Central memory CD8-positive, alpha-beta T cell (primary cell): ENCODE measurements at regions not wholly inside any gene's neighbourhood (a gene's known extent, or its start where the extent isn't known, plus 50 kb on each side); places are given as distances from the start of the nearest gene placed in this dataset.

Experiments used
- ATAC-seq: fragments of 150-1000 bp; cut with Tn5 transposase; replicated peaks from 2 replicates; pipeline ENCODE4 v1.10.0; 2022; ENCODE audit warnings: mild to moderate bottlenecking, moderate FRiP score, moderate number of reproducible peaks; ENCODE audit not compliant: poor library complexity, severe bottlenecking; ENCODE audit errors: extremely low read depth
- DNase-seq, 2 donors: peaks; one replicate each; pipeline ENCODE4 v3.0.0; 2021; ENCODE audit warnings: low spot score in 2 of 2
- H3K27ac Mint-ChIP-seq: one replicate; pipeline ENCODE4 v1.8.0; 2022; ENCODE audit warnings: low read depth, mild to moderate bottlenecking, moderate library complexity, mixed read lengths
- H3K27me3 Mint-ChIP-seq: one replicate; pipeline ENCODE4 v1.8.0; 2022; ENCODE audit warnings: mixed read lengths
- H3K36me3 Mint-ChIP-seq: one replicate; pipeline ENCODE4 v1.8.0; 2022; ENCODE audit warnings: mild to moderate bottlenecking, moderate library complexity, mixed read lengths; ENCODE audit not compliant: insufficient read depth
- H3K4me1 Mint-ChIP-seq: one replicate; pipeline ENCODE4 v1.8.0; 2022; ENCODE audit warnings: mixed read lengths
- H3K4me3 Mint-ChIP-seq: one replicate; pipeline ENCODE4 v1.8.0; 2022; ENCODE audit warnings: mild to moderate bottlenecking, moderate library complexity, mixed read lengths
- H3K9me3 Mint-ChIP-seq: one replicate; pipeline ENCODE4 v1.8.0; 2022; ENCODE audit warnings: mixed read lengths

DNA sequence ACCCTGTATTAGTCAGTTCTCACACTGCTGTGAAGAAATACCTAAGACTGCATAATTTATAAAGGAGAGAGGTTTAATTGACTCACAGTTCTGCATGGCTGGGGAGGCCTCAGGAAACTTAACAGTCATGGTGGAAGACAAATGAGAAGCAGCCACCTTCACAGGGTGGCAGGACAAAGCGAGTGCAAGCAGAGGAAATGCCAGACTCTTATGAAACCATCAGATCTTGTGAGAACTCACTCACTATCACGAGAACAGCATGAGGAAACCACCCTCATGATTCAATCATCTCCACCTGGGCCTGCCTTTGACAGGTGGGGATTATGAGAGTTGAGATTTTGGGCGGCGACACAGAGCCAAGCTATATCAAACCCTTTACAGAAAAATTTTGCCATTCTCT is 722.4 kb downstream of the RAB28 start:
- no peak for ATAC-seq
- H3K27me3 Mint-ChIP-seq = no peaks in the 10 kb centered on the region
- H3K4me1 Mint-ChIP-seq = no peaks in the 10 kb centered on the region
- H3K4me3 Mint-ChIP-seq = no peak overlapping the region
- H3K27ac Mint-ChIP-seq = no peak overlapping the region
- no peaks in the 10 kb centered on the region for H3K9me3 Mint-ChIP-seq
- no peak for DNase-seq
- H3K36me3 Mint-ChIP-seq = no peaks in the 10 kb centered on the region

DNA sequence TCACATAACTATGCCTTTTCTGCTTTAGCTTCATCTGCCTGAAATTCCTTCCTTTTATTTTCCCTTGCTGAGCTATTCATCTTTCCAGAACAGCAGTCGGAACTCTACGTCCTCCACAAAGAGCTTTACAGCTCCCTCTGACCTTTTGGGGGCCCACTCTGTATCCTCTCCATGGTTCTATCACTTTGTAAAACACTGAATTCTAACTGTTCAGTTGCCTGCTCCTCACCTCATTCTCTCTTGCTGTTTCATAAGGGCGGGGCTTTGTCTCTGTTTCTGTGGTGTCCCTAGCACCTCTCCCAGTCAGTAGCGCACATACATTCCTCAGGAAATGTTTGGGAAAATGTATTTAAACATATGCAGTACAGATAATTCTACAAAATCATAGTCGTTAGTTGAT is 737.0 kb downstream of the RAB28 start:
- H3K36me3 Mint-ChIP-seq = peaks cover 2% of the 10 kb centered on the region
- H3K27me3 Mint-ChIP-seq = no peaks in the 10 kb centered on the region
- DNase-seq = no peak
- no peak for ATAC-seq
- H3K27ac Mint-ChIP-seq = no peak overlapping the region
- no peaks in the 10 kb centered on the region for H3K4me1 Mint-ChIP-seq
- no peak overlapping the region for H3K4me3 Mint-ChIP-seq
- H3K9me3 Mint-ChIP-seq = peaks cover 5% of the 10 kb centered on the region

DNA sequence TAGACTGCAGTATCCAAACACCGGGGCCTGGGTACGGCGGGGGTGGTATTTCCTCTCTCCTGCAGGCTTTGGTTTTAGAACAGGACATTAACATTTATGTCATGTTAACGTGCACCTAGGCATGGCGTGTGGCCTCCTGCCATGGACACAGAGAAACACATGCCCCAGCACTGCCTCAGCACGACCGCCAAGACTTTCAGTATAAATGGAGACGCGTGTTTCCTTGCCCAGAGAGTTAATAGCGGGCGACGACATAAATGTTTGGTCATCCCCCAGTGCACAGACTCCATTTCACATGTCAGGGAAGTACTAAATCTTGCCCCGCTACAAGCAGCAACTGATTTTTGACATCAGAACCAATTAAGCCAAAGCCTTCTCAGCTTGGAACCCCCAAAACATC is 737.9 kb downstream of the RAB28 start:
- no peak overlapping the region for H3K4me3 Mint-ChIP-seq
- ATAC-seq (no peak), DNase-seq (no peak)
- no peaks in the 10 kb centered on the region for H3K27me3 Mint-ChIP-seq
- no peak overlapping the region for H3K27ac Mint-ChIP-seq
- H3K9me3 Mint-ChIP-seq = peaks cover 10% of the 10 kb centered on the region
- H3K4me1 Mint-ChIP-seq = no peaks in the 10 kb centered on the region
- peaks cover 2% of the 10 kb centered on the region for H3K36me3 Mint-ChIP-seq

DNA sequence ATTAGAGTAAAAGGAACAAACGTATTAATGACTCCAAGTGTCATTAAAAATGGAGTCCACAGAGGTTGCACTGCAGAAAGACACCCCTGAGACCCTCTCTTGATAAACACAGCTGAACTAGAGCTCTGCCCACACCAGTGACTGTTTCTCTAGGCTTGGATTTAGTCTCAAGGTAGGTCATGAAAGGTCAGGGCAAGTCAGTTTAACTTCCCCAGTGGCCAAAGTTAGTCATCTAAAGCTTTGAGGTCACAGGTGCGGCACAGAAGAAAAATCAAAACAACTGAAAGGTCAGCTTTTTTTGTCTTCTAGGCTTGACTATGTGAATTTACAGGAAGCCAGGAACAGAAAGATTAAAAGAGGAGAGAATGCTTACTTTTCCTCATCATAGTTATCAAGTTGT is 749.6 kb downstream of the RAB28 start:
- no peak for DNase-seq
- Mint-ChIP-seq H3K27me3 (no peaks in the 10 kb centered on the region), H3K4me3 (no peak overlapping the region), H3K36me3 (no peaks in the 10 kb centered on the region), H3K9me3 (no peaks in the 10 kb centered on the region), H3K27ac (no peak overlapping the region), H3K4me1 (no peaks in the 10 kb centered on the region)
- ATAC-seq = no peak

DNA sequence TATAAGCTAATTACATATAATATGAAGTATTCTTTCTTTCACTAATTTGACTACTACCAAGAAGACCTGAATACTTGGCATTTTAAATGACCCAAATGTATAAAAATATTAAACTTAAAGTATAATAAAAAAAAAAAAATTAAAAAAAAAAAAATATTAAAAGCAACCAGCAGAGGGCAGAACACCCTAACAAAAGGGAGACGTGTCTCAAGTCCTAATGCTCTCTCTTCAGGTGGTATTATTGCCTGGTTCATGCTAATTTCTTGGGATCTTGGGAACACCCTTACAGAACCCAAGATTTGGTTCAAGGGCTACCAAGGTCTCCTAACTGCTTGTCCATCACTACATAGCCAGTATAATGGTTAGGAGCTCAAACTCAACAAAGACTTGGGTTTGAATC is 754.8 kb downstream of the RAB28 start:
- DNase-seq = no peak
- no peaks in the 10 kb centered on the region for H3K36me3 Mint-ChIP-seq

DNA sequence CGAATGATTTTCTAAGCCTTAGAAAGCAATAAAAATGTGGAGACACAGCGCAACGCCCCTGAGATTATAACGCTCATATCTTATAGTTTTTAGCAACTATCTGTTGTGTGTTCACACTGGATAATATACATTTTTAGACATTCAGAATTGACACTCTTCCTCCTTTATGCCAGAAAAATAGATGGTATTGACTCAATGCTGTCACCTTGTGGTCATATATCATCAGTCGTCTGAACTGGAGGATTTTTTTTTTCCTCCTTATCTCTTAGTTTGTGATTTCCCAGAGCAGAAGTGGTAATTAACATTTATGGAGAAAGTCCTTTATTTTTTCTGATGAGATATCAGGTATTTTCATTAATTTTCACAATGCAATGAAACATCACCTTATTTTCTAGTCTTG is 759.6 kb downstream of the RAB28 start:
- Mint-ChIP-seq H3K36me3 (no peaks in the 10 kb centered on the region), H3K4me3 (no peak overlapping the region), H3K27ac (no peak overlapping the region), H3K9me3 (no peaks in the 10 kb centered on the region), H3K27me3 (peaks cover 15% of the 10 kb centered on the region), H3K4me1 (no peaks in the 10 kb centered on the region)
- no peak for ATAC-seq
- DNase-seq = no peak

More for the DNA sequence above, 754.8 kb downstream of the RAB28 start:
- Mint-ChIP-seq H3K9me3 (no peaks in the 10 kb centered on the region), H3K4me3 (no peak overlapping the region), H3K27ac (no peak overlapping the region), H3K4me1 (no peaks in the 10 kb centered on the region), H3K27me3 (peaks cover 15% of the 10 kb centered on the region)
- ATAC-seq = no peak

DNA sequence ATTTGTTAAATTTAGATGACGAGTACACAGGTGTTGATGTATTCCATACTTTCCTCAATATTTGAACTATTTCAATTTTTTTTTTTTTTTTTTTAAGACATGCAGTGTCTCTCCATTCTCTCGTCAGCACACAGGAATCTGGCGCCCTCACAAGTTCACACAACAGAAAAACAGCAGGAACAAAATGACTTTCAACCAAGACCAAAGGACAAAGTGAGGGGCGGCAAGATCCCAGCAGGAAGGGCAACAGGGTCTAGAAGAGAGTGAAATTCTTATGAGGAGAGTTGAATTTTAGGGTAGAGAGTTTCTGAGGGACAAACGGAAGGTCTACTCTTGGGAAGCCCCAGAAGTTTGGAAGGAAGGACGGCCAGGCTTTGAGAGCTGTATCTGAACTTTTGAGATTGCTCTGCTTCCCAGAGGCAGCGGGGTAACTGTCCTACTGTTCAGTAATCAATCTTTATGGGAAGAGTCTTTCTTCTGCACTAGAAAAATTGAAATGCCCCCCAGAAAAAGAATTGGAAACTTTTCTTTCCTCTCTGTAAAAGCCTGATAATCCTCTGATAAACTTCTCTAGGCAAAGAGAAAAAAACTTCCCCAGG is 760.2 kb downstream of the RAB28 start:
- H3K36me3 Mint-ChIP-seq = no peaks in the 10 kb centered on the region
- no peaks in the 10 kb centered on the region for H3K4me1 Mint-ChIP-seq
- no peak overlapping the region for H3K27ac Mint-ChIP-seq
- H3K27me3 Mint-ChIP-seq = peaks cover 15% of the 10 kb centered on the region
- no peaks in the 10 kb centered on the region for H3K9me3 Mint-ChIP-seq
- DNase-seq = no peak
- no peak for ATAC-seq
- no peak overlapping the region for H3K4me3 Mint-ChIP-seq

DNA sequence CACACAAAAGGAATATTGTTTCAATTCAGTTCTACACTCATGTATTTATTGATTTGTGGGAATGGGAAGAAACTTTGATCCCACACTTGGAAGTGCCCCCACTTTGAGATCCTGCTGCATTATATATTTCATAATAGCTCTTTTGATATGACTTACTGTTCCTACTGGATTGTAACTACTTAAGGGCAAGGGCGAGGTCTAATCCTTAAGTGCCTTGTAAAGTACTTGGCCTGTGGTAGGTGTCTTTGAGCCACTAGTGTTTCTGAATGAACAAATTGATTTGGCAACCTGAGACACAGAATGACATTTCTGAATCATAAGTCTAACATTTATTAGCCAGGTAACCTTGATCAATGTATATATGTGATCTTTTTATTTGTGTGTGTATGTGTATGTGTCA is 767.2 kb downstream of the RAB28 start:
- no peaks in the 10 kb centered on the region for H3K27me3 Mint-ChIP-seq
- ATAC-seq = no peak
- H3K27ac Mint-ChIP-seq = no peak overlapping the region

DNA sequence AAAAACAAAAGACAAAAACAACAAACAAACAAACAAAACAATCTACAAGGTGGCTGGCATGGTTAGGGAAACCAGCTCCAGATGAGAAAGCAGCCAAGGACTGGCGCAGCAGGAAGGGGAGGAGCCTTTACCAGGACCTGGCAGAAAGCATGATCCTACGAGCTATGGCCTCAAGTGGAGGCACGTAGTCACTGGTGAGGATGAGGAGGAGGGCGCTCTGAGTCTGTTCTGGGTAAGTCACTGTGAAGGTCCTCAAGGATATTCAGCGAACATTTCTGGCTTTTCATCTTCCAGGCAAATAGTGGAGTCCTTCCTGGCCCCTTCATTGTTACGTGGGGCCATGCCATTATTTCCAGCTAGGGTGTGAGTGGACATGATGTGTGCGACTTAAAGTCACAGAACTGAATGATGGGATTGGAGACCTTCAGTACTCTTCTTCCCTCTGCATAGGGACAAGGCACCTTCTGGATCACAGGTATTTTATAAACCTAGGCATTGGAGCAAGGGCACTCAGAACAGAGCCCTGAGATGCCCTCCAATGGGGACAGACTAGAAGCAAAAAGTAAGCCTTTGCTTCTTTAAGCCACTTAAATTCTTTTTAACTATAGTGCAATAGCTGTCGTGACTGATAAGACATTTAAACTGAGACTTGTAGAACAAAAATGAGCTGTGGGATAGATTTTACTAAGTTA is 771.3 kb downstream of the RAB28 start:
- Mint-ChIP-seq H3K4me3 (no peak overlapping the region), H3K27me3 (no peaks in the 10 kb centered on the region), H3K36me3 (no peaks in the 10 kb centered on the region), H3K4me1 (no peaks in the 10 kb centered on the region), H3K27ac (no peak overlapping the region), H3K9me3 (peaks cover 6% of the 10 kb centered on the region)
- DNase-seq (no peak), ATAC-seq (no peak)

More for the DNA sequence above, 767.2 kb downstream of the RAB28 start:
- no peaks in the 10 kb centered on the region for H3K4me1 Mint-ChIP-seq
- DNase-seq = no peak
- H3K9me3 Mint-ChIP-seq = peaks cover 3% of the 10 kb centered on the region
- H3K36me3 Mint-ChIP-seq = no peaks in the 10 kb centered on the region
- H3K4me3 Mint-ChIP-seq = no peak overlapping the region

DNA sequence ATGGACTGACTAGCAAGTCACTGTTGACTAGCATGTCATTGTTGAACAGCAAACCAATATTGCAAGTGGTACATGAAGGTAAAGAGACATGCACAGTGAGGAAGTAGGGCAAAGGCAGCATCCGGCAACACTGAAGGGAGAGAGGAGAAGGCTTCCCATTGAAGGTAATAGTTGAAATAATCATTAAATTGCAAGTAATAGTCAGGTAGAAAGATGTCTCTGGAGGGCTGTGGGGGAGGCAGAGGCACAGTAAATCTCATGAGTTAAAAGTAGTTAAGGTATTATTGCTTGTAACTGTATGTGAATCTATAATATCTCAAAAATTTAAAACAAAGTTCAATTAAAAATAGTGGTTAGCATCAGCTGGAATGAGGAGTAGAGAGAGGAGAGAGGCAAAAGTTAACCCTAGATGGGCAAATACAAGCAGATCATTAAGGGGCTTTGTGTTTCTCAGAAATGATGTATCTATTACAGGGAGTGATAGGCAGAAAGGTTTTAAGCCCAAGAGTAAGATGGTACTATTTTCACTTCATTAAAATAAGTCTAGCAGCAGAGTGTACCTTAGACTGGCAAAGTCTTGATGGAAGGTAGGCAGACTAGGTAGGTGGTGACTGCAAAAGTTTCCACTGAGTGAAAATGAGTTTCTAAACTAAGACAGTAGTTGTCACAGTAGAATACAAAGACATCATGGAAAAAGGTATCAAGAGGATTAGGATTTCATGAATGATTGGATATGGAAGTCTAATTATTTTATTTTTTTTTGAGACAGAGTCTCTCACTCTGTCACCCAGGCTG is 776.6 kb downstream of the RAB28 start:
- no peak for DNase-seq
- no peak overlapping the region for H3K4me3 Mint-ChIP-seq

DNA sequence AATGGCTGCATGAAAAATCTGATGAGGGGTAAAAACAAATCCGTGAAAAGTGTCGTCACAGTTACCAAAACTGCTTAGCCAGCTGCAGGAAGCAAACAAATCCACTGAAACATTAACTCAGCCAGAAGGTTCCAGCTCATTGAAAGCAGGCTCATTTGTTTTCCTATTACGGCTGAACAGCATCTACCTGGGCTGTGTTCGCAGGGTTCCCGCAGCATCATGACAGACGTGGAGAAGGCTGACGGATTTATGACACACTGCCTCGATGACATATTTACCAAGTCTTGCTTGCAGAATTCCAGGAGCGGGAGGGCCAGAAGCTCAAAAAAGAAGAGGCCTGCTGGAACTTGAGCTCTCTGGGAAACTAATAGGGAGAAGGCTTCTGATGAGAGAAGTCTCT is 781.1 kb downstream of the RAB28 start:
- H3K4me1 Mint-ChIP-seq = no peaks in the 10 kb centered on the region
- DNase-seq (no peak), ATAC-seq (no peak)
- H3K27ac Mint-ChIP-seq = no peak overlapping the region
- no peaks in the 10 kb centered on the region for H3K27me3 Mint-ChIP-seq
- H3K9me3 Mint-ChIP-seq = peaks cover 6% of the 10 kb centered on the region
- H3K4me3 Mint-ChIP-seq = no peak overlapping the region
- H3K36me3 Mint-ChIP-seq = no peaks in the 10 kb centered on the region

More for the DNA sequence above, 776.6 kb downstream of the RAB28 start:
- no peaks in the 10 kb centered on the region for H3K4me1 Mint-ChIP-seq
- H3K27me3 Mint-ChIP-seq = no peaks in the 10 kb centered on the region
- no peak overlapping the region for H3K27ac Mint-ChIP-seq
- ATAC-seq = no peak
- peaks cover 12% of the 10 kb centered on the region for H3K9me3 Mint-ChIP-seq
- no peaks in the 10 kb centered on the region for H3K36me3 Mint-ChIP-seq

DNA sequence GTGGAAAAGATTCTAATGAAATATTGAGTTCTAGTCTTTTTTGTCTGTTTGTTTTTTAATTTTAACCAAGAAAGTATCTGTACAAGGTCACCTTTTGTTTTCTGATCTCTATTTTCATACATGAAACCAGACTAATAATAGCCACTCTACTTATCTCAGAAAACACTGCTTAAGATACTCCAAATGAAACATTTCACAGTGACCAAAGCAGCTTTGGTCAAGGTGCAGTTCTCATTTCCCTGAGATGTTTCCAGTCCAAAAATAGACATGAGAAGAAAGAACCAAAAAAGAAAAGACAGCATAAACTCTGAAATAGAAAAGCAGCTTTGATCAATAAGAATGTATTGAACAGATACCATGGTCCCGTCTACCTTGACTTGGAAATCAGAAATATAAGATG is 782.8 kb downstream of the RAB28 start:
- Mint-ChIP-seq H3K27me3 (no peaks in the 10 kb centered on the region), H3K36me3 (no peaks in the 10 kb centered on the region), H3K9me3 (no peaks in the 10 kb centered on the region), H3K27ac (no peak overlapping the region), H3K4me1 (no peaks in the 10 kb centered on the region), H3K4me3 (no peak overlapping the region)
- DNase-seq (no peak), ATAC-seq (no peak)

DNA sequence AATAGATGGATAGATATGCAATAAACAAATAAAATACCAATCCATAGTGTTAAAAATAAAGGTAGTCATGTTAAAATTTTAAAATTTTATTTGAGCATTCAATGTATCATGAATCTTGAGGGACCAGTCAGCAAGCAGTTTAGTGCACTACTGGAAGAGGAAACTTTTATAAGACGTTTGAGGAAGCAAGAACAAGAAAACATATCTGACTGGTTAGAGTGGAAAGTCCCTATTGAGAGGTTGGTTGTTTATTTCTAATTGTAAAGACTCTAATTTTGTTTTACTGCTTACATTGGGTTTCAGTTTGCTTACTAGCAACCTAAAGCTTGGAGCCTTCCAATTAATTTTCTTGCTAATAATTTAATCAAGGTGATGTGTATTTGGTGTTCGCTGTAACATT is 786.2 kb downstream of the RAB28 start:
- no peaks in the 10 kb centered on the region for H3K27me3 Mint-ChIP-seq
- H3K36me3 Mint-ChIP-seq = no peaks in the 10 kb centered on the region
- H3K9me3 Mint-ChIP-seq = no peaks in the 10 kb centered on the region
- no peak for ATAC-seq
- no peak overlapping the region for H3K4me3 Mint-ChIP-seq
- H3K4me1 Mint-ChIP-seq = no peaks in the 10 kb centered on the region
- no peak overlapping the region for H3K27ac Mint-ChIP-seq
- DNase-seq = no peak
